ENCODE measurements at regions not wholly inside any gene's neighbourhood (a gene's known extent, or its start where the extent isn't known, plus 50 kb on each side); places are given as distances from the start of the nearest gene placed in this dataset.
A peak's percentile ranks its signal among the peaks of the same experiment; 100 is the strongest.

DNA sequence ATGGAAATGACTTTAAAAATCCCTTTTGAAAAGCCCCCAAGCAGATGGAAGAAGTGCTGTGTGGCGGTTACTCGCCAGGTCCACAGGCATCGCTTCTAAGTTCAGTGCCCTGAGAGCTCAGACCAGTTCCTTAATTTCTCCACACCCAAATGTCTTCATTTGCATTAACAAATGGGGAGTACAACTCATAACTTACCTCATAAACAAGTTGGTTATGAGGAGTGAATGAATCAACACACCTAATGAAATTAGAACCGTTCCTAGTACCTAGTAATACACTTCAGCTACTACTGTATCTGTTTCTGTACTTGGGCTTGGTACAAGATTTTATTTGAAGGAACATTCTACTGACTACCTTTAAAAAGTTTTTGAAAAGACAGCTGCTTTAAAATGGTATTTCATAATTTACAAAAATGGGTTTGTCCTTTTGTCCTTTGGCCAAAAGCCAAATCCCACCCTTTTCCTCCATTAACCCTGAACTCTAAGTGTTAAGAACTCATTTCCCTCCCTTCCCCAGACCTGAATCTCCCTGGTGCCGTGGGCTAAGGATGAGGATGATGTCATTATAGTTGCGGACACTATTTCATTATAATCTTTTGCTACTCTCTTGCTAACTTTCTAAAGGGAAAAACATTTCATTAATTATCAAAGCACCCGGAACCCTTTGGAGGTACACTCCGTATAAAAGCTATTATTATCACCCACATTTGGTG is 221.5 kb upstream of the CELF2 start:
- peak; percentile 46 for DNase-seq

- DNase-seq = peak; percentile 56
Measured at GRCh38 chr10:10796774-10797415, 220.8 kb upstream of the CELF2 start.

DNA sequence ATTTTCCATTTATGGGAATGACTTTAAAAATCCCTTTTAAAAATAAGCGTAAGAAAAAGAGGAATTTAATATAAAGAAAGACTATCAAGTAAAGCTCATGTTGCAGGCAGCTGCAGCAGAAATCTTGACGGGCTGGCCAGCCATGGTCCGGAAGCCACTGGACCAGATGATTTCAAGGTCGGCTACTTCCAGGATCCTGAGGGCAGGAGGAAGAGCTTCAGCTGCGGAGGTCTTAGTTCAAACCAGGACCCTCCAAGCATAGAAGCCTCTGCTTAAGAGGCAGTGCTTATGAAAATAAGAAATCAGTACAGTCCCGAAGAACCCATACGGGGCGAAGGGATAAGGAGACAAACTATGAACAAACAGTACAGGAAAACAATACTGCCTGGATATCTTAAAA is 220.2 kb upstream of the CELF2 start:
- no peak for DNase-seq

- DNase-seq = no peak
Measured at GRCh38 chr10:10798102-10798863, 219.4 kb upstream of the CELF2 start.

- no peak for DNase-seq
Measured at GRCh38 chr10:10798864-10799192, 218.8 kb upstream of the CELF2 start.

DNA sequence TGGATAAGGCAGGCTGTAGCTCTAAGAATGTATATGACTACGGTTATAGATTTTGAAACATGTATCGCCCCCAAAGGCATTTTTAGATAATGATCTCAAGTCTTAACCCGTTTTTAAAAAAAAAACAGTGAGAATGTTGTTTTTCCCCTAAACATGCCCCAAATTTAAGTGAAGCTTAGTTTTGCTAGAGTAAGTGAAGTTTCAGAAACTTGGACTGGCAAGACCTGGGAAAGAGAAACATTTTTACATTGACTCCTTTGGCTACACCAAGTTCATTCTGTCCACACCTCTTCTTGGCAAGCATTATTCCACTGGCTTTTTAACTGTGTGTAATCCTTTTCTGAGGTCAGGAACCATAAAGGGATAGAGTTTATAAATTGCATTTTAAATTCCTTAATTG is 216.7 kb upstream of the CELF2 start:
- DNase-seq = no peak

DNA sequence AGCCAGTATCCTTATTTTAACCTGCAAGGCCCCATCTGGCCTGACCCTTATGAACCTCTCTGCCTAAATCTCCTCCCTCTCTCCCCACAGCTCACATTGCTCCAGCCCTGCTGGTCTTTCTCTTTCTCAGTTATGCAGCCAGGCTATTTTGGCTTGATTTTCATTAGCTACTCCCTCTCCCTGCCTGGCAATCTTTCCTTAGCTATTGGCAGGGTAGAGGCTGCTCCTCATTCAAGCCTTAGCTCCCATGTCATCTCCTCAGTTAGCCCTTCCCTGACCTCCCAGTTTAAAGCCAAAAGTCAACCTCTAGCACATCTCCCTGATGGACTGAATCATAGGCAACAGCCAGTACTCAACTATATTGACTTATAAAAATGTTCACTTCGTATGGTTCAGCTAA is 214.4 kb upstream of the CELF2 start:
- no peak for DNase-seq

DNA sequence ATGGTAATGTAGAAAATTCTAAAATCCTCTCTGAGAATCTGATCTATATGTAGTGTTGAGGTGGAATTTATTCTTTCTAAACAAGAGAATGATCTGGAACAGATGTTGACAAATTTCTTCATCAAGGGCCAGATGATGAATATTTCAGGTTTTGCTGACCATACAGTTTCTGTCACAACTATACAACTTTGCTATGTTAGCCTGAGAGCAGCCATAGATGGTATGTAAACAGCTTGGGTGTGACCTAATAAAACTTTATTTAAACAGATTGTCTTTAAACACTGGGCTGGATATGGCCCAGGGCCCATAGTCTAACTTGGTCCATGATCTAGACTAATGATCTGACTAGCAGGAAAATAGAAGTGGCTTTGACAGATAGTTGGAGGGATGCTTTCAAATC is 213.6 kb upstream of the CELF2 start:
- DNase-seq = no peak

GRCh38 chr10:10804998-10805740 is 212.5 kb upstream of the CELF2 start:
- DNase-seq = peak; percentile 98

GRCh38 chr10:10807106-10807505 is 210.6 kb upstream of the CELF2 start:
- DNase-seq = no peak

- DNase-seq = peak; percentile 52
Measured at GRCh38 chr10:10811562-10811961, 206.1 kb upstream of the CELF2 start.

- DNase-seq = no peak
Measured at GRCh38 chr10:10813656-10814055, 204.0 kb upstream of the CELF2 start.

DNA sequence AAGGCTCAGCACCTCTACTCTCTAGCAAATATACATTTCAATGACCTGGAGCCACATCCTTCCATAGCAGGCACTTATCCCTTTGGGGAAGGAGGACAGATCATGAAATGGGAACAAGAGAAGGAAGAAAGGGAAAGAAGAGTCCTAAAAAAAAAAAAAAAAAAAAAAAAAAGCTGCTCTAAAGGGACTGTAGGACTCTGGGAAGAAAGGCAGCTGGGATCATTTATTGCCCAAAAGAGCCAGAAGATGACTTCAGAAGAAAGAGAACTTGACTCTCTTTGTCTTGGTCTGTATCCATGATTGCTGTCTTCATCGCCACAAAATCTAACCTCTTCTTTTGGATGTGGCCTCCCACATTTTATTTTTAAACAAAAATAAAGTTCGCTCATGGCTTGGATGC is 203.6 kb upstream of the CELF2 start:
- DNase-seq = no peak

DNA sequence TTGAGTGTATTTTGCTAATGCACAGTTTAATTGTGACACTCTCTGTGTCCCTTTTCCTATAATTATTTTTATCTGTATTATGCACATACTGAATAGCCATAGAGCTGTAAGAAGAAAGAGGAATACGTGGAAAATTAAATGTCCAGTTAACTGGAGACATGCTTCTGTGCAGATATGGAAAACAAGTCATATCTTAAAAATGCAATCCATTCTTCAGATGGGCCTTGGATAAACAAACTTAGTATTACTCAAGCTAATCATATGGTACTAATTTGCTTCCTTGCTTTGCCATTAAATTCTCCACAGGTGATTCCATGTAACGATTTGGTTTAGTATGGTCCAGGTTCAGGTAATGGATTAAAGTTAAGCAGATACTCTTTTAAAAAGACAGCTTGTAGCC is 201.2 kb upstream of the CELF2 start:
- DNase-seq = peak; percentile 72

- DNase-seq = no peak
Measured at GRCh38 chr10:10817609-10818008, 200.1 kb upstream of the CELF2 start.

DNA sequence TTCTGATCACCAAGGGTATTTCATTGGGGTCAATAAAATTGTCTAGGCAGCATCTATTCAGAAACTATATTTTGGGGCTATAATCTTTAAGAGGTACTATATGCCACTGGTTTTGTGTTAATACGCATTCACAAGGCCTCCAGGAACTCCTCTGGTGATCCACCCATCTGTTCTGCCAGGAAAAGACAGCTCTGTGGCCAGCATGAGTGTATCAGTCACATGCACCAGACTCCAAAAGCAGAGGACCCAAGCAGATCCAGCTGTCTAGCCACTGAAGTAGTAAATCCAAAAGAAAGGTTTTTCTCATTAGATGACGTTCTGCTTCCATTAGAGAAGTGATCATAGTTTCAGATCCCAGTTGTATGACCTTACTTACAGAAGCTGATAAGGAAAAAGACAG is 199.6 kb upstream of the CELF2 start:
- peak; percentile 57 for DNase-seq

GRCh38 chr10:10819206-10819856 is 198.3 kb upstream of the CELF2 start:
- no peak for DNase-seq

DNA sequence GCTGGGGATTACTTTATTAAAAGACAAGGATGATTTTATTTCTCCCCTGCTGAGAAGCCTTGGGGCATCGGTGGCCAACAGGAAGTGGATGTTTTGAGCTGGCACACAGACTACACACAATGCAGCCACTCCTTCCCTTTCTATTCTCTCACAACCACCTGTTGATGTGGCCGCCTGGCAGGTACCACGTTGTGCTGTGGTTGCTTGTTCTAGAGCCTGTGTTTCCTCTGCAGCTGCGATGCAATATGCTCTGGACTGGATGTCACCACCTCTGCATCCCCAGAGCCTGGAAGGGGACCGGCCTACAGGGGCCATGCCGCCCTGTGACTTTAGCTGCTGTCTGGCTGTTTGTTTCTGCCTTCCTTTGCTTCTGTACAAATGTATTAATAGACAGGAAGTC is 195.7 kb upstream of the CELF2 start:
- no peak for DNase-seq

DNA sequence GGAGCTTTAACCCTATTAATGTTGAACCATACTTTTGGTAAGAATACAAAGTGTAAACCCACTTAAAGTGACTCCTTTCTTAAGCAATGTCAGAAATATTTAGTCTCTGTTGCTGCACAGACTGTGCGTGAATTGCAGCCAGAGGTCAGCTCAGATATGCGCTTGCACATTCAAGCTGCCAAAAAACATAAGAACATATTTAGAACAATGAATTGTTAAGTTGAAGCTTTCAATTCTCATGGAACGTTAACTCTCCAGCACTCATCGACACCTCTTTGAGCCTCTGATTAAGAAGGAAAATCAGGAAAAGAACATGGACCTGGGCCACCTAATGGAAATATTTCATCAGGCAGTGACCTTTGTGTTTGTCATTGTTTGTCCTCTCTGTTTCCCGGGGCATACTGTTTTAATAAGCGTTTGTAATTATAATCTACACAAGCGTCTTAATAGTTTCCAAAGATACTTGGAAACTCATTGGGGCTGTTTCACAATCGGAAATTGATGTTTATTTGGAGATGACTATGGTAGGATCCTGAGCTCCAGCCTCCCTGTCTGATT is 193.0 kb upstream of the CELF2 start:
- DNase-seq = peak; percentile 85

DNA sequence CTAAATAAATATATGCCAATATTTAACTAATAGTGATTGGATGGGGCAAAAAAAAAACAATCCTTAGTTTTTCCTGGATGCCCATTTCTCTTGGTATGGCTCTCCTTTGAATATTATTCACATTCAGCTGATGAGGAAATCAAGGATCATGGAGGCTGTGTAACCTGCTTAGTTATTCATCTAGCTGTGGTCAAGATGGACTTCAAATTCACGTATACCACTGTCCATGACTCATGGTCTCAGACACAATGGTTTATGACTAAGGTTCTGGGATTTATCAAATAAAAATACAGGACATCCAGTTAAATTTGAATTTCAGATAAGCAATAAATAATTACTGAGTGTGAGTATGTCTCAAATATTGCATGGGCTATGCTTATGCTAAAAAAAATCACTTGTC is 191.5 kb upstream of the CELF2 start:
- DNase-seq = peak; percentile 81

- no peak for DNase-seq
Measured at GRCh38 chr10:10828623-10829022, 189.0 kb upstream of the CELF2 start.

- no peak for DNase-seq
Measured at GRCh38 chr10:10829576-10829975, 188.1 kb upstream of the CELF2 start.
